ENCODE measurements at regions not wholly inside any gene's neighbourhood (a gene's known extent, or its start where the extent isn't known, plus 50 kb on each side); places are given as distances from the start of the nearest gene placed in this dataset.

DNA sequence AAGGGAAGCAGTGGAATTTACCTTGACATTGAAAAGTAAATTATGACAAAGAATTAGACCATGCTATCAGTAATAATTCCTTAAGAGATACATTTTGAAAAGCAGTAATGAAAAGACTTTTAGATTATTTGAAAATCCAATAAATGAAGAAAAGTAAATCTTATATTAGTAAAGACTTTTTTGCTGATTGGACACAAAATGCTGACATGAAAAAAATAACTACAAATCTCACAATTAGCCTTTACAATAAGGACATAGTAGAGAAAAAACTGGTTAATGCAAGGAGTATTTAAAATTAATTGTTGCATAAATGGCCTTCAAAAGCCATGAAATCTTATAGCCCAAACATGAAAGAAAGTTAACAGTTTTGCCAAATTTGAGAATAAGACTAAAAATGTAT lies 446.1 kb upstream of the FAM241A start:
- H2AFZ ChIP-seq (ENCODE audit: low read length), result no peak overlapping the region
- H3K9ac ChIP-seq (ENCODE audit: low read length), result no peak overlapping the region
- H3K27me3 ChIP-seq (replicated peaks; ENCODE audit: insufficient read depth, low read length), result no peaks in the 10 kb centered on the region
- H4K20me1 ChIP-seq (ENCODE audit: insufficient read depth, low read length), result no peaks in the 10 kb centered on the region
- H3K4me1 ChIP-seq (ENCODE audit: low read length), result no peaks in the 10 kb centered on the region
- no peaks in the 10 kb centered on the region for H3K36me3 ChIP-seq (replicated peaks; ENCODE audit: insufficient read depth, low read length)
- H3K9me3 ChIP-seq (replicated peaks; ENCODE audit: insufficient read depth, low read length), result no peaks in the 10 kb centered on the region
- no peak overlapping the region for H3K27ac ChIP-seq (ENCODE audit: low read length)
- H3K79me2 ChIP-seq (ENCODE audit: low read length), result no peaks in the 10 kb centered on the region
- no peak overlapping the region for H3K4me3 ChIP-seq (ENCODE audit: low read length)
- no peak for DNase-seq
- H3F3A ChIP-seq (ENCODE audit: insufficient read depth, low read length), result no peaks in the 10 kb centered on the region
- TF ChIP-seq EZH2phosphoT487 (IDR thresholded peaks at IDR 0.05; ENCODE audit: low read length) (no peak), EZH2 (optimal IDR thresholded peaks at IDR 0.05; ENCODE audit: low read depth, low read length) (no peak)
- TF ChIP-seq, protein P1, sequence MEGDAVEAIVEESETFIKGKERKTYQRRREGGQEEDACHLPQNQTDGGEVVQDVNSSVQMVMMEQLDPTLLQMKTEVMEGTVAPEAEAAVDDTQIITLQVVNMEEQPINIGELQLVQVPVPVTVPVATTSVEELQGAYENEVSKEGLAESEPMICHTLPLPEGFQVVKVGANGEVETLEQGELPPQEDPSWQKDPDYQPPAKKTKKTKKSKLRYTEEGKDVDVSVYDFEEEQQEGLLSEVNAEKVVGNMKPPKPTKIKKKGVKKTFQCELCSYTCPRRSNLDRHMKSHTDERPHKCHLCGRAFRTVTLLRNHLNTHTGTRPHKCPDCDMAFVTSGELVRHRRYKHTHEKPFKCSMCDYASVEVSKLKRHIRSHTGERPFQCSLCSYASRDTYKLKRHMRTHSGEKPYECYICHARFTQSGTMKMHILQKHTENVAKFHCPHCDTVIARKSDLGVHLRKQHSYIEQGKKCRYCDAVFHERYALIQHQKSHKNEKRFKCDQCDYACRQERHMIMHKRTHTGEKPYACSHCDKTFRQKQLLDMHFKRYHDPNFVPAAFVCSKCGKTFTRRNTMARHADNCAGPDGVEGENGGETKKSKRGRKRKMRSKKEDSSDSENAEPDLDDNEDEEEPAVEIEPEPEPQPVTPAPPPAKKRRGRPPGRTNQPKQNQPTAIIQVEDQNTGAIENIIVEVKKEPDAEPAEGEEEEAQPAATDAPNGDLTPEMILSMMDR (IDR thresholded peaks at IDR 0.05; ENCODE audit: low read length), result no peak
- H3K9me2 ChIP-seq (replicated peaks; ENCODE audit: insufficient read depth, low read length), result no peaks in the 10 kb centered on the region
- H3K4me2 ChIP-seq (ENCODE audit: low read depth, low read length), result no peak overlapping the region

DNA sequence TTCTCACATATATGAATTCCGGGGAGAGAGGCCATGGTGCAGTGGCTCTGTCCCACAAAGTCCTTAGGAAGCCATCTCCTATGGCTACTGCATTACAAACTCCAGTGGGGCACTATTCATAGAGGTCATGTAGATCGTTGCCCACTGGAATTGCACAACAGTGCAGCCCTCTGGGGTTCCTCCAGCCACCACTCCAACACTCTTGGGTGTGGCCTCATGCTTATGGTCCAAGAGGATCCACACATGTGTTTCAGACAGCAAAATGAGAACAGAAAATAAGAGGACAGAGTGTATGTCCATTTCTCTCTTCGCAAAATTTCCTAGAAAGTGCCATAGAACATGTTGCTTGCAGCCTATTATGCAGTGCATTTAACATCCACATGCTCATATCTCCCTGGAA lies 444.2 kb upstream of the FAM241A start:
- Histone ChIP-seq H3K4me2 (ENCODE audit: low read depth, low read length) (no peak overlapping the region), H3K9me3 (replicated peaks; ENCODE audit: insufficient read depth, low read length) (no peaks in the 10 kb centered on the region), H3K9ac (ENCODE audit: low read length) (no peak overlapping the region), H3K79me2 (ENCODE audit: low read length) (no peaks in the 10 kb centered on the region), H3K27me3 (replicated peaks; ENCODE audit: insufficient read depth, low read length) (no peaks in the 10 kb centered on the region), H4K20me1 (ENCODE audit: insufficient read depth, low read length) (no peaks in the 10 kb centered on the region), H3K27ac (ENCODE audit: low read length) (no peak overlapping the region), H3K4me3 (ENCODE audit: low read length) (no peak overlapping the region), H3K36me3 (replicated peaks; ENCODE audit: insufficient read depth, low read length) (no peaks in the 10 kb centered on the region), H3F3A (ENCODE audit: insufficient read depth, low read length) (no peaks in the 10 kb centered on the region), H3K4me1 (ENCODE audit: low read length) (no peaks in the 10 kb centered on the region), H2AFZ (ENCODE audit: low read length) (no peak overlapping the region), H3K9me2 (replicated peaks; ENCODE audit: insufficient read depth, low read length) (no peaks in the 10 kb centered on the region)
- DNase-seq, result no peak
- no peak for TF ChIP-seq EZH2 (optimal IDR thresholded peaks at IDR 0.05; ENCODE audit: low read depth, low read length)
- no peak for TF ChIP-seq EZH2phosphoT487 (IDR thresholded peaks at IDR 0.05; ENCODE audit: low read length)
- TF ChIP-seq, protein P1 (IDR thresholded peaks at IDR 0.05; ENCODE audit: low read length), result no peak

DNA sequence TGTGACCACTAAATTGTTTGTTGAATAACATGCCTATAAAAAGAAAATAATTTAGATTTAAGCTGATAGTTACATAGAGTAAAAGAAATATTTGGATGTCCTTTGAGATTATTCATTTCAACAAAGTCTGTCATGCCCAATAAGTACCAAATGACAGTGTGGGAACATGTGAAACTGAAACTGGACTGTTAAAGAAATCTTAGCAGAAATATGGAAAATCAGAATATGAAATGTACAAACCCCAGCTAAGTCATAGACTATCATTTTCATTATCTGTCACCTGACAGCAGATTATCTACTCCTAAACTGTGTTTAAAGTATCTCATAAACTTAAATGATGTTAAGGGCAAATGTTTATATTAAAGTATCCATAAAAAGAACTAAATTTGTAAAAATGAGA lies 437.8 kb upstream of the FAM241A start:
- Histone ChIP-seq H3K9me3 (replicated peaks; ENCODE audit: insufficient read depth, low read length) (no peaks in the 10 kb centered on the region), H3K9me2 (replicated peaks; ENCODE audit: insufficient read depth, low read length) (no peaks in the 10 kb centered on the region), H3K9ac (ENCODE audit: low read length) (no peak overlapping the region), H3F3A (ENCODE audit: insufficient read depth, low read length) (no peaks in the 10 kb centered on the region), H3K4me2 (ENCODE audit: low read depth, low read length) (no peak overlapping the region), H3K4me3 (ENCODE audit: low read length) (no peak overlapping the region), H3K36me3 (replicated peaks; ENCODE audit: insufficient read depth, low read length) (no peaks in the 10 kb centered on the region), H3K27me3 (replicated peaks; ENCODE audit: insufficient read depth, low read length) (no peaks in the 10 kb centered on the region), H3K4me1 (ENCODE audit: low read length) (no peaks in the 10 kb centered on the region), H4K20me1 (ENCODE audit: insufficient read depth, low read length) (no peaks in the 10 kb centered on the region), H2AFZ (ENCODE audit: low read length) (no peak overlapping the region), H3K27ac (ENCODE audit: low read length) (no peak overlapping the region), H3K79me2 (ENCODE audit: low read length) (no peaks in the 10 kb centered on the region)
- no peak for DNase-seq
- no peak for TF ChIP-seq EZH2 (optimal IDR thresholded peaks at IDR 0.05; ENCODE audit: low read depth, low read length)
- TF ChIP-seq, protein P1 (IDR thresholded peaks at IDR 0.05; ENCODE audit: low read length), result no peak
- TF ChIP-seq EZH2phosphoT487 (IDR thresholded peaks at IDR 0.05; ENCODE audit: low read length), result no peak

Measured in MM.1S (cell line).